HG03439 (cell line): ENCODE measurements at regions not wholly inside any gene's neighbourhood (a gene's known extent, or its start where the extent isn't known, plus 50 kb on each side); places are given as distances from the start of the nearest gene placed in this dataset.

Experiments used
- ATAC-seq: cut with Tn5 transposase; IDR thresholded peaks from one replicate; pipeline ENCODE4 v1.9.1; 2021; ENCODE audit warnings: mild to moderate bottlenecking, moderate library complexity; ENCODE audit not compliant: unreplicated experiment

DNA sequence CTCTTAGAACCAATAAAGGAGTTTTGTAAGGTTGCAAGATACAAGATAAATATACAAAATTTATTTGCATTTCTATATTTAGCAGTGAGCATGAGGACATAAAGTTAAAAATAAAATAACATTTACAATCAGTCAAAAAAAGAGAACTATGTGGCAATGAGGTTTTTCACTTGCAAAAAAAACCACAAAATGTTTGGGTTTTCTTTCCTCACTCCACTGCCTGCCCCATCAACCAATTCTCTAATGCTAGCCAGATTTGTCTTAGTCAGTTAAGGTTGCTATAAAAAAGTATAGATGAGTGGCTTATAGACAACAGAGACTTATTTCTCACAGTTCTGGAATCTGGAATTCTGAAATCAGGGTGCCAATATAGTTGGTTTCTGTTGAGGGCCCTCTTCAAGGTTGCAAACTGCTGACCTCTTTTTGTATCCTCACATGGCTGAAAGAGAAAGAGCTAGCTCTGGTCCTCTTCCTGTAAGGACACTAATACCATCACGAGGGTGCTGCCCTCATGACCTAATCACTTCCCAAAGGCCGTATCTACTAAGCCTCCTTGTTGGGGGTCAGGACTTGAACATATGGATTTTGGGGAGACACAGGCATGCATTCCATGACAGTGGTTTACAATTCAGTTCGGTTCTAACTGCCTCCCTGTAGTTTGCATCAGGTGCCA, 566.2 kb downstream of the GALR1 start:
- no peak for ATAC-seq

DNA sequence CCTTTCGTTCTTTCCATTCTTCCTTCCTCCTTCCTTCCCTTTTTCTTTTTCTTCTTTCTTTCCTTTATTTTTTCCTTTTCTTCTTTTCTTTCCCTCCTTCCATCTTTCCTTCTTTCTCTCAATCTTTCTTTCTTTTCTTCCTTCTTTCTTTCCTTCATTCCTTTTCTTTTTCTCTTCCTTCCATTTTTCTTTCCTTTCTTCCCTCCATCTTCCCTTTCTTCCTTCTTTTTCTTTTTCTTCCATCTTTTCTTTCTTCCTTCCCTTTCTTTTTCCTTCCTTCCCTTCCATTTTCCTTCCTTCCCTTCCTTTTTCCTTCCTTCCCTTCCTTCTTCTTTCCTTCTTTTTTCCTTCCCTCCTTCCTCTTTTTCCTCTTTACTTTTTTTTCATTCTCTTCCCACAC, 568.7 kb downstream of the GALR1 start:
- ATAC-seq, result no peak

DNA sequence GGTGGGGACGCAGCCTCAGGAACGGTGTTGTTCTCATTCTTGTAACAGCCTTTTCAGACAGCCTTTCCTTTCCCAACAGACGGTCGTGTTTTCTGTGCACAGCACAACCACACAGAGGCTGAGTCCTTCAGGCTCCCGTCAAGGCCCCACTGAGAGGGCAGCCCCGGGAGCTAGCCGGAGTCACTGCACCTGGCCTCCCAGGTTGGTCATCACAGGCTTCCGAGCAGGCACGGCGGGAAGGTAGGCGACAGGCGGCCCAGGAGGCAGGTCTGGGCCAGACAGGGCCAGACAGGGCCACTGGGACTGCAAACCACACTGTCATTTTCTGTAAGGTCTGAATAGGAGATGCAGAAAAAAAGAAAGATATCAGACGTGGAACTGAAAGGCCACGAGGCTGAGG, 570.8 kb downstream of the GALR1 start:
- ATAC-seq, result no peak

- no peak for ATAC-seq
Observed at GRCh38 chr18:77821892-77822291, 572.2 kb downstream of the GALR1 start.

DNA sequence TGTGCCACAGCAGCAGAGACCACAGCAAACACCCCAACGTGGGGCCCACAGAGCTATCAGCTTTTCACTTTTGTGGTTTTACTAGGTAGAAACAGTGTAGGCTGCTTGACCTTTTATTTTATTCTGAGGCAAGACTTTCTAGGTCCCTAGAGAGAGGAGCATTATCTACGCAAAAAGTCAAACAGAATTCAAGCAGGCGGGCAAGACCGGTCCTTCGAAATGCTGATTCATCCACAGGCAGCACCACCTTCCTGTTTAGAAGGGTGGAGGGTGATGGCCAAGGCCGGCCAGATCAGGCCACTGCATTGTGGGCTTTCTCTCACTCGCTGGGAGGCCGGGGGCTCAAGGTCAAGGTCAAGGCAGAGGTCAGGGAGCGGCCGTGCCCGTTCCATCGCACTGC, 573.0 kb downstream of the GALR1 start:
- no peak for ATAC-seq

DNA sequence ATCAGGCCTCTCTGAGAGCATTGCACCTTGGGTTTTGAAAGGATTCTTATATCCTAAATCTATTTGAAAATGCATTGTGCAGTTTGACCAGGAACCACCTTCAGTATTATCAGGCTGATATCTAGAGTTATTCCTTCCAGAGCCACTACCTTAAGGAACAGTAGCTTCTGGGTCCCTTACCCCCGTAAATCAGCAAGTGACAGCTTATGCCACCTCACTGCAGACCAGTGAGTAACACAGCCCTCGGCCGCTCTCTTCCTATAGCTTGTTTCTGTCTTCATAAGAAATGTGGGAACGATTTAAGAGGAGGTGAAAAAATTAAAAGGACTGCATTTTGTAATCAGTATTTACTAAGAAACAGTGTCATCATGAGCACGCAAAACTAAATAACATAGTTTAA, 584.2 kb downstream of the GALR1 start:
- no peak for ATAC-seq

DNA sequence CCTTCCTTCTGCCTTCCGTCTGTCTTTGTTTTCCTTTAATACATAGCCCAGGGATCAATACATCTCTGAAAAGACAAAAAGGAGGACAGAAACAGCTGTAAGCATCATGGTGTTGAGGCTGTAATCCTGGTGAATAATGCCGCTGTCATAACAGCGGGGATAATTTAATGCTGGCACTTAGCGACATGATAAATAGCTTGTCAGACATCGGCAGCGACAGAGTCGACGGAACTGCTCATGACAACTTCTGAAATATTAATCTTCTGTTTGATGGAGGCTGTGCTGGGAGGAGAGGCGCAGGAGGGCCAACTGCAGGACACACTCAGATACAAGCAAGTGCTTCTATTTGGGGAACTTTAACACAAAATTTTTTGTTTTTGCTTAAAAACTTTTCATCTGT, 602.2 kb downstream of the GALR1 start:
- no peak for ATAC-seq

GRCh38 chr18:77853859-77854258, 604.2 kb downstream of the GALR1 start:
- ATAC-seq, result no peak

DNA sequence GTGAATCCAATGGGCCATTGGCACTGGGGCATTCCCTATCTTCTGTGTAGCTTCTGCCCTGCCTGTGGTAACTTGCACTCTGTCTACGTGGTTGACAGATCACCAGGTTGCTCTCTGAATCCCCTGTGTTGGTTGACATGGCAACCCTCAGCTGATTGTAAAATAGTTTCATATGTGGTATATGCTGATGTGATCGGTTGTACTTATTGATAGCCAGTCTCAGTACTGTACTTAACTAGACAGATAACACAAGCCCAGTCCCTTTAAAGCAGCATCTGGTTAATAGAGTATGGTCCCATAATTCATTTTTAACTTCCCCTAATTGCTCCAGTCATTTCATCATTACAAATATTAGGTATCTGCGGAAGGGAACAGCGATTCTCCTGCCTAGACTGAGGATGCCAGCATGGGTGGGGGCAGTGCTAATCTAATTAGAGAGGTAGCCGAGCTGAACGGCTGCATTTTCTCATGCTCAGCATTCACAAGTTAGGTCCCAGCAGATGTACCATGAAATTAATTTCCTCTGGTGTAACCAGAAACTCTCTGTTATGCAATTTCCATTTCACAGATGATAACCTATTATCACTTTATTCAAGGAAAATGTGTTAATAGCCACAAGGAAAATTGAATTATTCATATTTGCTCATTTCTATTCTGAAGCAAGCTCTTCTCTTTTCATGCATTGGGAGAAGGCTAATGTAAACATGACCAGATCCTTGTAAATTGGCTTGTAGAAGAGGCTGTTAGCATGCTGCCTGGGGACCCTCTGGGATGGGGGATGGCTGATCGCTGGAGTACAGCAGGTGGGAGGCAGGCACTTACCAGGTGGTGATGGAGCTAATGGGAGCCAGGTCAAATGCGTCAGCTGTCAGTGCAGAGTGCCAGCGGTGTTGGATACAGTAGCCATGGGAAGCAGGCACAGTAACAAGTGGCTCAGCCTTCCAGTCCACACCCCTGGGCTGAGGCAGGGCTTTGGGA, 608.3 kb downstream of the GALR1 start:
- ATAC-seq, result no peak

- no peak for ATAC-seq
Observed at GRCh38 chr18:77859634-77860033, 610.0 kb downstream of the GALR1 start.

DNA sequence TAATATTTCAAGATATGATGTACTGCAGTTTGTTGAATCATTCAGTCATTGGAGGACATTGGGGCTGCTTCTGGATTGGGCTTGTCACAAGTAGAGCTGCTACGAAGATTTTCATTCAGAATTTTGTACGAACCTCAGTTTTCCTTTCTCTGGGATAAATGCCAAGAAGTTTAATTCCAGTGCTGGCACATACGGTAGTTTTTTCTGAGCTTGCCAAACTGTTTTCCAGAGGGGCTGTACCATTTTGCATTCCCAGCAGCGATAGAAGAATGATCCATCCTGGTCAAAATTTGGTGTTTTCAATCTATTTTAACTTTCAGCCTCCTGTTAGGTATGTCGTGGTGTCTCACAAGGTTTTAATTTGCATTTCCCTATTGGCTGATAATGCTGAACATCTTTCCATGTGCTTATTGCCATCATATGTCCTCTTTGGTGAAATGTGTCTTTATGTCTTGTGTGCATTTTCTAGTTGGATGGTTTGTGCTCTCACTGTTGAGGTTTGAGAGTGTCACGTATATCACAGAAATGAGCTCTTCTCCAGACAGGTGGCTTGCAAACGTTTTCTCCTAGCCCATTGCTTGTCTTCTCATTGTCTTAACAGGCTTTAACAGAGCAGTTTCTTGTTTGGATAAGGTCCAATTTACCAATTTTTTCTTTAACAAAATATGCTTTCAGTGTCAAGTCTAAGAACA, 612.6 kb downstream of the GALR1 start:
- ATAC-seq, result no peak

- no peak for ATAC-seq
Observed at GRCh38 chr18:77865853-77866252, 616.2 kb downstream of the GALR1 start.

GRCh38 chr18:77866351-77866750, 616.7 kb downstream of the GALR1 start:
- no peak for ATAC-seq

GRCh38 chr18:77870199-77870598, 620.6 kb downstream of the GALR1 start:
- ATAC-seq, result no peak

DNA sequence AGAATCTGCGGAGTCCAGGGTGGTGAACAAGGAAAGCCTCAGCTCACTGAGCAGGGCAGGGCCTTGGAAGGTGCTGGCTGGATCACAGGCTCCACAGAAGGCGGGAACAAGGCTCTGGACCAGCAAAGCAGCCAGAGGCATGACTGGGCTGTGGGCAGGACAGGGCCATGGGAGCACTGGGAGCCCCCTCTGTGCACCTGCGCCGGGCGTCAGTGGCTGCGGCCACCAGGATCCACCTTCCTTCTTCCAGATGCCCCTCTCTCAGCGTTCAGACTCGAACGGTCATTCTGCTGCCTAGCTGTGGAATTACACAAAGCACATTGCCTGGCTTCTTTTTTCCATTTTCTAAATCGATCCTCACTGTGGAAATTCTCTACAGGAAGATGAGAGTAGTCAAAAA, 621.2 kb downstream of the GALR1 start:
- no peak for ATAC-seq

DNA sequence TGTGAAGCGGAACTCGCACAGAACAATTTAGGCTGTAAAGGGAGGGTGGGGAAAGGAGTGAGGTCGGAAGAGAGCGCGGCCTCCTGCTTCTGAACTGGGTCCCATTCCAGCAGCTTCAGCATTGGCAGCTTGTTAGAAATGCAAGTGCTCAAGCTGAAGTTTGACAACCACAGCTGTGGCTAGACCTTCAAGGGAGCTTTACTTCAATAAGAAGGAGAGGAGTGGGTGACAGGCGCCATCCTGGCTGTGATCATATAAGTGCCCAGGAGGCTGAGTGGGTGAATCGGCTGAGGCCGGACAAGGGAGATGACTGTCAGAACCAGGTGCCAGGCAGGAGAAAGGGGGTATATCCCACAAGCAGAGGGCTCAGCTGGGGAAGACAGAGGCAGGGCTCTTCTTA, 622.5 kb downstream of the GALR1 start:
- ATAC-seq, result no peak

DNA sequence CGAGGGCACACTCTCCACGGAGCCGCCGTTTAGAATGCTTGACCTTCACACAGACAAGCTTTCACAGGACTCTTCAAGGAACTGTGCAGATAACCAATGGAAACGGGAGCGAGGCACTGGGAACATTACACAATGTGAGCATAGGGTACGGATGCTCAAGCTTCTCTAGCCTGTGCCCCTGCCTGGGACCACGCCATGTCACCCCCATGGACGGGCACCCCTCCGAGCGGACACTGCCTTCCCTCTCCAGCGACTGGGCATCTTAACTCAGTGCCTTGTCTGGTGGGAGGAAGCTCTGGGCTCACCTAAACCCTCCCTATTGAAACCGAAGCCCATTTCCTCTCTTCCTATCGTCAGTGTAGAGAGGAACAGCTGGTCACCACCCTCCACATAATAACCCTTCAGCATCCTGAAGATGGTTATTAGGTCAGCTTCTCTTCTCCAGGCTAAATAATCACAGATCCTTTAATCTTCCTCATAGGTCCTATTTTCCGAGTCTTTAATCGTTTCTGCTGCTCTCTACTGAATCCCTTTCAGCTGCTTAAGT, 626.7 kb downstream of the GALR1 start:
- ATAC-seq, result no peak

GRCh38 chr18:77879829-77880228, 630.2 kb downstream of the GALR1 start:
- ATAC-seq, result no peak

GRCh38 chr18:77884454-77884853, 634.8 kb downstream of the GALR1 start:
- ATAC-seq, result no peak

- no peak for ATAC-seq
Observed at GRCh38 chr18:77894060-77894459, 644.4 kb downstream of the GALR1 start.

GRCh38 chr18:77895250-77895649, 645.6 kb downstream of the GALR1 start:
- ATAC-seq, result no peak
